GM21825 (cell line): ENCODE measurements at regions not wholly inside any gene's neighbourhood (a gene's known extent, or its start where the extent isn't known, plus 50 kb on each side); places are given as distances from the start of the nearest gene placed in this dataset.

Experiments used
- ATAC-seq: cut with Tn5 transposase; IDR thresholded peaks from one replicate; pipeline ENCODE4 v1.9.1; 2021; ENCODE audit warnings: mild to moderate bottlenecking, moderate library complexity; ENCODE audit not compliant: unreplicated experiment

- no peak for ATAC-seq
Measured at GRCh38 chr16:59783191-59783590, 1049.1 kb upstream of the GOT2 start.

- no peak for ATAC-seq
Measured at GRCh38 chr16:59773330-59773729, 1039.2 kb upstream of the GOT2 start.

GRCh38 chr16:59759296-59759695 is 1025.2 kb upstream of the GOT2 start:
- ATAC-seq: no peak

- ATAC-seq: no peak
Measured at GRCh38 chr16:59758848-59759247, 1024.7 kb upstream of the GOT2 start.

- ATAC-seq: no peak
Measured at GRCh38 chr16:59754854-59755253, 1020.7 kb upstream of the GOT2 start.

GRCh38 chr16:59749662-59750336 is 1015.7 kb upstream of the GOT2 start:
- no peak for ATAC-seq

- ATAC-seq: no peak
Measured at GRCh38 chr16:59748531-59748930, 1014.4 kb upstream of the GOT2 start.

- ATAC-seq: no peak
Measured at GRCh38 chr16:59743504-59743903, 1009.4 kb upstream of the GOT2 start.

GRCh38 chr16:59740858-59741257 is 1006.7 kb upstream of the GOT2 start:
- no peak for ATAC-seq

GRCh38 chr16:59737274-59737673 is 1003.2 kb upstream of the GOT2 start:
- no peak for ATAC-seq

GRCh38 chr16:59733321-59733720 is 999.2 kb upstream of the GOT2 start:
- no peak for ATAC-seq

GRCh38 chr16:59729613-59730012 is 995.5 kb upstream of the GOT2 start:
- no peak for ATAC-seq

- no peak for ATAC-seq
Measured at GRCh38 chr16:59719121-59719520, 985.0 kb upstream of the GOT2 start.

- ATAC-seq: no peak
Measured at GRCh38 chr16:59707436-59708226, 973.5 kb upstream of the GOT2 start.

- ATAC-seq: no peak
Measured at GRCh38 chr16:59701963-59702930, 968.1 kb upstream of the GOT2 start.

GRCh38 chr16:59699786-59700185 is 965.7 kb upstream of the GOT2 start:
- no peak for ATAC-seq

- ATAC-seq: no peak
Measured at GRCh38 chr16:59698346-59699020, 964.4 kb upstream of the GOT2 start.

- no peak for ATAC-seq
Measured at GRCh38 chr16:59697761-59698160, 963.6 kb upstream of the GOT2 start.

- no peak for ATAC-seq
Measured at GRCh38 chr16:59697236-59697635, 963.1 kb upstream of the GOT2 start.

GRCh38 chr16:59696495-59696894 is 962.4 kb upstream of the GOT2 start:
- ATAC-seq: no peak

GRCh38 chr16:59690216-59690615 is 956.1 kb upstream of the GOT2 start:
- no peak for ATAC-seq
